ENCODE measurements at regions not wholly inside any gene's neighbourhood (a gene's known extent, or its start where the extent isn't known, plus 50 kb on each side); places are given as distances from the start of the nearest gene placed in this dataset.
"Not testable (repeated sequence)": the region's sequence is repeated elsewhere in the genome, so short reads cannot be mapped to it uniquely, and the experiment has no call there.

GRCh38 chr12:114030451-114030850, 64.3 kb upstream of the RBM19 start:
- no peak for DNase-seq (ENCODE audit: extremely low read depth, low read depth)
- H3K4me3 ChIP-seq (replicated peaks; ENCODE audit: low read depth, low read length) = no peak overlapping the region
- no peak for TF ChIP-seq CTCF (IDR thresholded peaks at IDR 0.05; ENCODE audit: low read depth, low read length, missing control alignments)

- TF ChIP-seq CTCF (IDR thresholded peaks at IDR 0.05; ENCODE audit: low read depth, low read length, missing control alignments) = no peak
- H3K4me3 ChIP-seq (replicated peaks; ENCODE audit: low read depth, low read length) = no peak overlapping the region
- no peak for DNase-seq (ENCODE audit: extremely low read depth, low read depth)
Measured at GRCh38 chr12:114026805-114027204, 60.7 kb upstream of the RBM19 start.

- no peak for DNase-seq (ENCODE audit: extremely low read depth, low read depth)
- no peak for TF ChIP-seq CTCF (IDR thresholded peaks at IDR 0.05; ENCODE audit: low read depth, low read length, missing control alignments)
- no peak overlapping the region for H3K4me3 ChIP-seq (replicated peaks; ENCODE audit: low read depth, low read length)
Measured at GRCh38 chr12:114025935-114026334, 59.8 kb upstream of the RBM19 start.

GRCh38 chr12:114022081-114022480, 56.0 kb upstream of the RBM19 start:
- not testable (repeated sequence) for H3K4me3 ChIP-seq (replicated peaks; ENCODE audit: low read depth, low read length); DNase-seq (ENCODE audit: extremely low read depth, low read depth)

GRCh38 chr12:114018669-114019068, 52.5 kb upstream of the RBM19 start:
- no peak overlapping the region for H3K4me3 ChIP-seq (replicated peaks; ENCODE audit: low read depth, low read length)
- no peak for TF ChIP-seq CTCF (IDR thresholded peaks at IDR 0.05; ENCODE audit: low read depth, low read length, missing control alignments)
- peak; percentile 19 for DNase-seq (ENCODE audit: extremely low read depth, low read depth)

Data from HFF-Myc (cell line).